Activated B cell treated with CpG ODN at 0.5 μM for 24 hours (primary cell): ENCODE measurements at regions not wholly inside any gene's neighbourhood (a gene's known extent, or its start where the extent isn't known, plus 50 kb on each side); places are given as distances from the start of the nearest gene placed in this dataset.
"Not testable (repeated sequence)": the region's sequence is repeated elsewhere in the genome, so short reads cannot be mapped to it uniquely, and the experiment has no call there.

Source experiments
- ATAC-seq: fragments of 200-7000 bp; cut with Tn5 transposase; one replicate; pipeline ENCODE4 v1.10.0; 2021; ENCODE audit warnings: low read depth, mild to moderate bottlenecking, moderate library complexity
- CTCF ChIA-PET: fragments of 350-600 bp; sonication (Branson Sonifier 250); formaldehyde crosslinking; loops from one replicate; lab custom pipeline; 2021; ENCODE audit warnings: antibody characterized with exemption; lab: Charles Lee
- POLR2A ChIA-PET: fragments of 350-600 bp; sonication (Branson Sonifier 250); formaldehyde crosslinking; loops from one replicate; lab custom pipeline; 2021; ENCODE audit warnings: antibody characterized with exemption; lab: Charles Lee
- DNase-seq: peaks from one replicate; pipeline ENCODE4 v3.0.0; 2022
- H3K27ac Mint-ChIP-seq: one replicate; pipeline ENCODE4 v1.8.0; 2020; ENCODE audit warnings: mixed read lengths
- H3K27me3 Mint-ChIP-seq: one replicate; pipeline ENCODE4 v1.8.0; 2021; ENCODE audit warnings: mixed read lengths
- H3K36me3 Mint-ChIP-seq: one replicate; pipeline ENCODE4 v1.8.0; 2021; ENCODE audit warnings: low read depth, mixed read lengths
- H3K4me1 Mint-ChIP-seq: one replicate; pipeline ENCODE4 v1.8.0; 2021; ENCODE audit warnings: mixed read lengths
- H3K4me3 Mint-ChIP-seq: one replicate; pipeline ENCODE4 v1.8.0; 2020; ENCODE audit warnings: mild to moderate bottlenecking, mixed read lengths
- H3K9me3 Mint-ChIP-seq: one replicate; pipeline ENCODE4 v1.8.0; 2020; ENCODE audit warnings: mixed read lengths
- intact Hi-C: fragments of 100-400 bp; cut with micrococcal nuclease; formaldehyde crosslinking; loops from one replicate; pipeline ENCODE4 v1.15.1; 2024

GRCh38 chr2:87604279-87604818 lies 143.5 kb upstream of the PLGLB2 start:
- not testable (repeated sequence) for H3K4me1 Mint-ChIP-seq

GRCh38 chr2:87604980-87605379 lies 142.9 kb upstream of the PLGLB2 start:
- POLR2A ChIA-PET = not testable (repeated sequence)
- peak; percentile 78 for ATAC-seq

More at GRCh38 chr2:87604279-87604818, 143.5 kb upstream of the PLGLB2 start:
- H3K9me3 Mint-ChIP-seq, intact Hi-C loops, H3K36me3 Mint-ChIP-seq, DNase-seq, POLR2A ChIA-PET, CTCF ChIA-PET, H3K27me3 Mint-ChIP-seq, H3K4me3 Mint-ChIP-seq, H3K27ac Mint-ChIP-seq: not testable (repeated sequence)
- ATAC-seq = peak; percentile 50

GRCh38 chr2:87608377-87609166 lies 139.3 kb upstream of the PLGLB2 start:
- H3K27ac Mint-ChIP-seq, CTCF ChIA-PET, H3K9me3 Mint-ChIP-seq, H3K4me3 Mint-ChIP-seq, H3K27me3 Mint-ChIP-seq, intact Hi-C loops, ATAC-seq, H3K36me3 Mint-ChIP-seq, DNase-seq, H3K4me1 Mint-ChIP-seq, POLR2A ChIA-PET: not testable (repeated sequence)

More at GRCh38 chr2:87604980-87605379, 142.9 kb upstream of the PLGLB2 start:
- H3K4me1 Mint-ChIP-seq, H3K36me3 Mint-ChIP-seq, H3K27me3 Mint-ChIP-seq, H3K9me3 Mint-ChIP-seq, CTCF ChIA-PET, DNase-seq, H3K27ac Mint-ChIP-seq, H3K4me3 Mint-ChIP-seq, intact Hi-C loops: not testable (repeated sequence)

GRCh38 chr2:87610974-87611373 lies 136.9 kb upstream of the PLGLB2 start:
- H3K36me3 Mint-ChIP-seq, intact Hi-C loops, H3K27ac Mint-ChIP-seq, DNase-seq, CTCF ChIA-PET, H3K9me3 Mint-ChIP-seq, H3K4me1 Mint-ChIP-seq, ATAC-seq, POLR2A ChIA-PET, H3K4me3 Mint-ChIP-seq, H3K27me3 Mint-ChIP-seq: not testable (repeated sequence)

GRCh38 chr2:87611416-87611815 lies 136.5 kb upstream of the PLGLB2 start:
- DNase-seq, H3K4me1 Mint-ChIP-seq, POLR2A ChIA-PET, intact Hi-C loops, H3K9me3 Mint-ChIP-seq, H3K27me3 Mint-ChIP-seq, CTCF ChIA-PET, ATAC-seq, H3K36me3 Mint-ChIP-seq, H3K4me3 Mint-ChIP-seq, H3K27ac Mint-ChIP-seq: not testable (repeated sequence)

- H3K4me1 Mint-ChIP-seq, CTCF ChIA-PET, H3K4me3 Mint-ChIP-seq, intact Hi-C loops, POLR2A ChIA-PET, H3K36me3 Mint-ChIP-seq, H3K9me3 Mint-ChIP-seq, DNase-seq, ATAC-seq, H3K27me3 Mint-ChIP-seq, H3K27ac Mint-ChIP-seq: not testable (repeated sequence)
These were observed 135.9 kb upstream of the PLGLB2 start for GRCh38 chr2:87611956-87612355.

GRCh38 chr2:87614829-87615434 lies 133.0 kb upstream of the PLGLB2 start:
- CTCF ChIA-PET, H3K9me3 Mint-ChIP-seq, POLR2A ChIA-PET, H3K4me1 Mint-ChIP-seq, H3K4me3 Mint-ChIP-seq, H3K36me3 Mint-ChIP-seq, ATAC-seq, H3K27ac Mint-ChIP-seq, H3K27me3 Mint-ChIP-seq, intact Hi-C loops, DNase-seq: not testable (repeated sequence)

GRCh38 chr2:87619121-87619520 lies 128.8 kb upstream of the PLGLB2 start:
- H3K4me1 Mint-ChIP-seq, H3K36me3 Mint-ChIP-seq, H3K27ac Mint-ChIP-seq, POLR2A ChIA-PET, intact Hi-C loops, ATAC-seq, H3K9me3 Mint-ChIP-seq, CTCF ChIA-PET, H3K27me3 Mint-ChIP-seq, H3K4me3 Mint-ChIP-seq, DNase-seq: not testable (repeated sequence)

- ATAC-seq, H3K27ac Mint-ChIP-seq, H3K9me3 Mint-ChIP-seq, intact Hi-C loops, POLR2A ChIA-PET, CTCF ChIA-PET, H3K4me1 Mint-ChIP-seq, H3K27me3 Mint-ChIP-seq, H3K36me3 Mint-ChIP-seq, DNase-seq, H3K4me3 Mint-ChIP-seq: not testable (repeated sequence)
These were observed 126.7 kb upstream of the PLGLB2 start for GRCh38 chr2:87621139-87621538.

GRCh38 chr2:87622720-87623119 lies 125.2 kb upstream of the PLGLB2 start:
- not testable (repeated sequence) for ATAC-seq

GRCh38 chr2:87629491-87630458 lies 118.1 kb upstream of the PLGLB2 start:
- not testable (repeated sequence) for H3K27me3 Mint-ChIP-seq, H3K27ac Mint-ChIP-seq

More at GRCh38 chr2:87622720-87623119, 125.2 kb upstream of the PLGLB2 start:
- H3K4me3 Mint-ChIP-seq, H3K4me1 Mint-ChIP-seq, H3K27ac Mint-ChIP-seq, POLR2A ChIA-PET, H3K27me3 Mint-ChIP-seq, H3K36me3 Mint-ChIP-seq, H3K9me3 Mint-ChIP-seq, intact Hi-C loops, DNase-seq, CTCF ChIA-PET: not testable (repeated sequence)

More at GRCh38 chr2:87629491-87630458, 118.1 kb upstream of the PLGLB2 start:
- ATAC-seq = peak; percentile 84
- POLR2A ChIA-PET, H3K9me3 Mint-ChIP-seq, DNase-seq, CTCF ChIA-PET, H3K36me3 Mint-ChIP-seq, intact Hi-C loops, H3K4me3 Mint-ChIP-seq, H3K4me1 Mint-ChIP-seq: not testable (repeated sequence)
